ENCODE measurements at regions not wholly inside any gene's neighbourhood (a gene's known extent, or its start where the extent isn't known, plus 50 kb on each side); places are given as distances from the start of the nearest gene placed in this dataset.

DNA sequence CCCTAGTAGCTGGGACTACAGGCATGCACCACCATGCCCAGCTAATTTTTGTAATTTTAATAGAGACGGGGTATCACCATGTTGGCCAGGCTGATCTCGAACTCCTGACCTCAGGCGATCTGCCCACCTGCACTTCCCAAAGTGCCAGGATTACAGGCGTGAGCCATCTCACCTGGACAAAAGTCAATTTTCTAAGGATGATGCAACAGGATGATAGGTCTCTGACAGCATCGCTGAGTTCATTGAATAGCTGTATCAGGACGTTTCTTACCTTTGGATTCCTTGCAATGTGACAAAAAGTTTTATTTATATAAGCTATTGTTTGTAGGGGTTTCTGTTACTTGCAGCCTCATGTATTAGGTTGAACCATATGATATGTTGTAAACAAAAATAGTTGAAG is 55.5 kb upstream of the PCED1B start:
- H3K4me1 Mint-ChIP-seq = no peaks in the 10 kb centered on the region
- H2BK15ac ChIP-seq (ENCODE audit: low read depth, low read length) = no peak overlapping the region
- no peak overlapping the region for H3K4me3 Mint-ChIP-seq
- no peak overlapping the region for H4K5ac ChIP-seq (ENCODE audit: insufficient read length, low read depth, low read length)
- H4K20me1 ChIP-seq (ENCODE audit: control insufficient read depth, insufficient read depth, insufficient read length) = no peaks in the 10 kb centered on the region
- no peaks in the 10 kb centered on the region for H3K79me1 ChIP-seq (ENCODE audit: insufficient read depth, low read depth, low read length, poor library complexity, severe bottlenecking)
- H2BK5ac ChIP-seq (ENCODE audit: insufficient read length, low read length) = no peak overlapping the region
- no peaks in the 10 kb centered on the region for H3K4me1 ChIP-seq (ENCODE audit: insufficient read depth, low read length)
- H2BK12ac ChIP-seq (ENCODE audit: insufficient read length, low read depth, low read length) = no peak overlapping the region
- no peak for DNase-seq
- TF ChIP-seq, protein P1, sequence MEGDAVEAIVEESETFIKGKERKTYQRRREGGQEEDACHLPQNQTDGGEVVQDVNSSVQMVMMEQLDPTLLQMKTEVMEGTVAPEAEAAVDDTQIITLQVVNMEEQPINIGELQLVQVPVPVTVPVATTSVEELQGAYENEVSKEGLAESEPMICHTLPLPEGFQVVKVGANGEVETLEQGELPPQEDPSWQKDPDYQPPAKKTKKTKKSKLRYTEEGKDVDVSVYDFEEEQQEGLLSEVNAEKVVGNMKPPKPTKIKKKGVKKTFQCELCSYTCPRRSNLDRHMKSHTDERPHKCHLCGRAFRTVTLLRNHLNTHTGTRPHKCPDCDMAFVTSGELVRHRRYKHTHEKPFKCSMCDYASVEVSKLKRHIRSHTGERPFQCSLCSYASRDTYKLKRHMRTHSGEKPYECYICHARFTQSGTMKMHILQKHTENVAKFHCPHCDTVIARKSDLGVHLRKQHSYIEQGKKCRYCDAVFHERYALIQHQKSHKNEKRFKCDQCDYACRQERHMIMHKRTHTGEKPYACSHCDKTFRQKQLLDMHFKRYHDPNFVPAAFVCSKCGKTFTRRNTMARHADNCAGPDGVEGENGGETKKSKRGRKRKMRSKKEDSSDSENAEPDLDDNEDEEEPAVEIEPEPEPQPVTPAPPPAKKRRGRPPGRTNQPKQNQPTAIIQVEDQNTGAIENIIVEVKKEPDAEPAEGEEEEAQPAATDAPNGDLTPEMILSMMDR (conservative IDR thresholded peaks at IDR 0.05) = no peak
- no peaks in the 10 kb centered on the region for H3K79me2 ChIP-seq (ENCODE audit: insufficient read depth, low read length)
- H3K9me3 Mint-ChIP-seq = no peaks in the 10 kb centered on the region
- no peak overlapping the region for H3K27ac ChIP-seq (ENCODE audit: insufficient read length, low read depth, low read length)
- H3K23me2 ChIP-seq (ENCODE audit: insufficient read length, low read depth, low read length, poor library complexity, severe bottlenecking) = no peaks in the 10 kb centered on the region
- H3K36me3 Mint-ChIP-seq (ENCODE audit: insufficient read depth in 1 of 3, low read depth in 3 of 3) = no peaks in the 10 kb centered on the region
- H3T11ph ChIP-seq (ENCODE audit: low read length) = no peak overlapping the region
- H3K9ac ChIP-seq (ENCODE audit: extremely low read depth, insufficient read length, low read length) = no peak overlapping the region
- H3K27ac Mint-ChIP-seq = no peak overlapping the region
- no peak overlapping the region for H3K23ac ChIP-seq (ENCODE audit: insufficient read length, low read depth, low read length)
- no peak overlapping the region for H3K14ac ChIP-seq (ENCODE audit: insufficient read depth, low read length)
- no peak overlapping the region for H4K91ac ChIP-seq (ENCODE audit: insufficient read length, low read depth, low read length)
- no peak overlapping the region for H3K4me2 ChIP-seq (ENCODE audit: insufficient read depth, insufficient read length, low read length)
- H3K27me3 ChIP-seq (ENCODE audit: insufficient read depth, low read length) = no peaks in the 10 kb centered on the region
- no peaks in the 10 kb centered on the region; the same call in none of the 2 replicates for H3K27me3 Mint-ChIP-seq (ENCODE audit: low read depth)
- no peak overlapping the region for H3K56ac ChIP-seq (ENCODE audit: insufficient read length, low read depth, low read length)
- H3K18ac ChIP-seq (ENCODE audit: insufficient read length, low read depth, low read length) = no peak overlapping the region
- WGBS (ENCODE audit: extremely low coverage, insufficient read length, low lambda C conversion rate) = no CpG with 5 or more reads among the region's 6 CpGs
- no peaks in the 10 kb centered on the region for H3K9me3 ChIP-seq (ENCODE audit: control insufficient read depth, low read depth, low read length)
- H2AFZ ChIP-seq (ENCODE audit: low read length) = no peak overlapping the region
- H4K8ac ChIP-seq (replicated peaks; ENCODE audit: insufficient read length, low read depth, low read length) = no peak overlapping the region
- no peak overlapping the region for H2AK5ac ChIP-seq (ENCODE audit: insufficient read length, low read length)
- H3K4ac ChIP-seq (ENCODE audit: low read depth, low read length) = no peak overlapping the region
- H2BK120ac ChIP-seq (ENCODE audit: low read depth, low read length, poor library complexity, severe bottlenecking) = no peak overlapping the region
- H2BK20ac ChIP-seq (ENCODE audit: low read depth, low read length, poor library complexity, severe bottlenecking) = no peak overlapping the region

Data from H9 (cell line).